ENCODE measurements at regions not wholly inside any gene's neighbourhood (a gene's known extent, or its start where the extent isn't known, plus 50 kb on each side); places are given as distances from the start of the nearest gene placed in this dataset.

GRCh38 chr14:65329911-65330310 lies 82.6 kb upstream of the FUT8 start:
- no peak for DNase-seq

- no peak for DNase-seq
These were observed 82.1 kb upstream of the FUT8 start for GRCh38 chr14:65330416-65330815.

DNA sequence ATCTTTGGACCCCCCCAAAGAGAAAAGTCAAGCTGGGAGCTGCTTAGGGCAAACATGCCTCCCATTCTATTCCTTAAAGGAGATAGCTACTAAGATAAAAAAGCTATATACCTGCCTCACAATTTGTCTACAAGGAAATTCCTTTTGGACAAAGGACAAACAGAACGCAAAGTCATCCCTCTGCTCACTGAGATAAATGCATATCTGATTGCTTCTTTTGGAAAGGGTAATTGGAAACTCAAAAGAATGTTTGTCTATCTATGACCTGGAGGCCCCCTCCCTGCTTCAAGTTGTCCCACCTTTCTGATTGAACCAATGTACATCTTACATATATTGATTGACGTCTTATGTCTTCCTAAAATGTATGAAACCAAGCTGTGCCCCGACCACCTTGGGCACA lies 80.9 kb upstream of the FUT8 start:
- no peak for DNase-seq

DNA sequence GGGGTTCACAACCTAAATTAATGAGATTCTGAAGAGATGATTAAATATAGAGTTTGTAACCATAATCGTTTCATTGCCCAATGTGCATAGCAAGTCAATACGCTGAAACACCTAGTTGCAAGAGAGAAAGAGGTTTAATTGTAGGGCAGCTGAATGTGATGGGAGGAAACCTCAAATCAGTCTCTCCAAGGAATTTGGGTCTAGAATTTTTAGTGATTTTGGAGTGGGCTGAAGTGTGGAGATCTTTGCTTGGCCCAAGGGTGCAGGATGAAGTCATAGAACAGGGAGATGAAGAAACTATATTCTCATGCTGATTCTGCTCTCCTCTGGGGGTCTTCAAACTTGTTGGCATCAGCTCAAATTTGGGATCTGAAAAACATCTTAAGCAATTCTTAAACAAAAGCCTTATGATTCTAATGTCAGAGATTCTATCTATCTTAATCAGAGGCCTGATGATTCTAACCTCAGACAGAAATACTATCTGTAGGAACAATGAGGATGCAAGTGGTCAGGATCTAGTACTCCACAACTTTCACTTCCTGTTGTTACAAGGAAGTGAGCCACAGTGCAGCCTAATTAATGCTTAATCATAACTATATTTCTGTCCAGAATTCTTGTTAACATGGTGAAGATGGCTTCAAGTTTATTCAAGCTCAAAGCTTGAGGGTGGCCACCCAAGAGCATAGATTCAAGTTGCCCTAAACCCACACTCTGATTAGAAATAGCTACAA lies 80.2 kb upstream of the FUT8 start:
- DNase-seq: no peak

- no peak for DNase-seq
These were observed 78.4 kb upstream of the FUT8 start for GRCh38 chr14:65333943-65334687.

- no peak for DNase-seq
These were observed 77.6 kb upstream of the FUT8 start for GRCh38 chr14:65334765-65335410.

GRCh38 chr14:65335411-65335947 lies 77.1 kb upstream of the FUT8 start:
- no peak for DNase-seq

DNA sequence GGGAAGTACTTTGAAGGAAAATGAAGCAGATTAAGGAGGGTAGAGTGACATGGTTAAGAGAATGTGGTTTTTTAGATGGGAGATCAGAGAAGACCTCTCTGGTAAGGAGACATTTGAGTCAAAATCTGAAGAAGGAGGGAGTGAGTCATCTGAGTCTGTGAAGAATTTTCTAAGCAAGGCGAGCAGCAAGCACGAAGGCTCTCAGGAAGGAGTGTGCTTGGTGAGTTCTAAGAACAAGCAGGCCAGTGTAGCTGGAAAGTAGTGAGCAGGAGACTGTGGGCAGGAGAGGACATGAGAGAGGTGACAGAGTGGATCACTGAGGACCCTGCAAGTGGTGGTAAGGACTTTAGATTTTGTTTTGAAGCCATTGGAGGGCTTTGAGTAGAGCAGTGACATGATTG lies 76.3 kb upstream of the FUT8 start:
- DNase-seq: no peak

GRCh38 chr14:65339866-65340265 lies 72.7 kb upstream of the FUT8 start:
- DNase-seq: no peak

GRCh38 chr14:65344011-65344410 lies 68.5 kb upstream of the FUT8 start:
- no peak for DNase-seq

- DNase-seq: no peak
These were observed 67.3 kb upstream of the FUT8 start for GRCh38 chr14:65345266-65345665.

DNA sequence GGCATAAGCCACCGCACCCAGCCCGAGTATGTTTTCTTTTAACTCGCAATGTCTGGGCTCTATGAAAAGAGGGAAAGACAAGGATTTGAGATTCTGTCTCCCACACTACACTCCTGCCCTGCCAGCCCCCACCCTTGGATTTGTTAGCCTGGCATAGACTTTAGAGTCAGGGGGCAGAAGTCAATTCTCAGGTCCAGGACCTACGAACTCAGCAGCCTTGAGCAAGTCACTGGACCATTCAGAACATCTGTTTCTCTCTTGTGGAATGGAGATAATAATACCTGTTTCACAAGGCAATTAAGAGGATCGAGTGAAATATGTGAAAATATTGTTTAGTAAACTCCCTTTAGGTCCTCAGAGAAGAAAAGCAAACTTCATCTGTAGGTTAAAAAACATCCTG lies 66.1 kb upstream of the FUT8 start:
- DNase-seq: no peak

GRCh38 chr14:65346895-65347294 lies 65.6 kb upstream of the FUT8 start:
- no peak for DNase-seq

DNA sequence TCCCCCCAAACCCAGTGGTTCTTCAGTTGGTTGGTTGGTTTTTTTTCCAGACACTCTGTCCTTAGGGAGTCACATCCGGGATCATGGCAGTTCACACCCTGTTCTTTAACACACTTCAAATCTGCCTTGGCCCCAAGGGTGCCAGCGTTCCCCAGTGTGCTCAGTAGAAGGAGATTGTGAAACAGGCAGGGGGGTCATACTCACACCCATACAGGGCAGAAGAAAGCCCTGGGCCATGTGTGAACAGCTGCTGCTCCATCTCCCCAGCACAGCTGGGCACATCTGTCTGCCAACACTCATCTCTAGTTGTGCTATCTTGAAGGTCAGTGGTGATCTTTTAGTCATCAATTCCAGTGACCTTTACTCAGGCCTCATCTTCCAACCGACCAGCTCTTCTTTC lies 64.4 kb upstream of the FUT8 start:
- no peak for DNase-seq

GRCh38 chr14:65349100-65349499 lies 63.4 kb upstream of the FUT8 start:
- DNase-seq: no peak

DNA sequence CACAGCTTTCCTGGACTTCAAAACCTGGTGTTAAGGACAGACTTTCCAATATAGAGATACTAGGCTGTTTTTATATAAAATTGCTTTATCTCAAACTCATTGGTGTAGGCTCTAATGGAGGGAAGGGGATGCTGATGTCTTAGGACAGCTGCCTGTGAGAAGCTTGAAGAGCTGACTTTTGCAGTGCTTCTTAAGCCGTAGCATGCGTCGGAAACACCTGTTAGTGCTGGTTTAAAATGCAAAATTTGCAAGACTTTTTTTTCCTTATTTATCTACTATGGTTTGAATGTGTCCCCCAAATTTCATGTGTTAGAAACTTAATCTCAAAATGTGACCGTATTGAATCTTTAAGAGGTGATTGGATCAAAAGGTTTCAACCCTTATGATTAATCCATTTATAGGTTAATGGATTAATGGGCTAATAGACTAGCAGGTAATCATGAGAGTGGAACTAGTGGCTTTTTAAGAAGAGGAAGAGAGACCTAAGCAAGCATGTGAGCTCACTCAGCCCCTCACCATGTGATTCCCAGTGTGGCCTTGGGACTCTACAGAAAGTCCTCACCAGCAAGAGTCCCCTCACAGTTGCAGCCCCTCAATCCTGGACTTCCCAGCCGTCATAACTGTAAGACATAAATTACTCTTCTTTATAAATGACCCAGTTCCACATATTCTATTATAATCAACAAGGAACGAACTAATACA lies 60.9 kb upstream of the FUT8 start:
- no peak for DNase-seq

GRCh38 chr14:65352964-65353530 lies 59.5 kb upstream of the FUT8 start:
- no peak for DNase-seq

- no peak for DNase-seq
These were observed 58.4 kb upstream of the FUT8 start for GRCh38 chr14:65354131-65354530.

- DNase-seq: no peak
These were observed 57.8 kb upstream of the FUT8 start for GRCh38 chr14:65354715-65355114.

DNA sequence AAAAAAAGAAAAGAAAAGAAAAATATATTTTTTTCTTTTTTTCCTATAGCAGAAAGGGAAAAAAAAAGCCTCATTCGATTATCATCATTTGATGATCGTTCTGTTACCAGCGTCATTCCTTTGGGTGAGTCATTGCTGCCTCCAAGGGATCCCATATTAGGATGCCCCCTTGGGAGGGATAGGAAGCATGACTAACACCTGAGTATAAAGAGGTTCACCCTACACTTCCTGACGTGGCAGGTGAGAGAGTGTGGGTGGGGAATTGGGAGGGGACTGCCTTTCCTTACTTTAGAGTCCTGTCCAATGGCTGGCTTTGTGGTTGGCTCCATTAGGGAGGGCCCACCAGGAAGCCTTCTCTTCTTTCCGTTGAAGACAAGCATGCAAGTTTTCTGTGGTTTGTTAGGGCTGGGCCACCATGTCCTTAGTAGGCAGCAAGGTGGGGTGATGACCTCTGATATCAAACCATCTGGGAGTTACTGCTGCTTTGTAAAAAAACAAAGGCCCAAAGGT lies 56.1 kb upstream of the FUT8 start:
- peak; percentile 43 for DNase-seq

GRCh38 chr14:65357113-65357512 lies 55.4 kb upstream of the FUT8 start:
- DNase-seq: no peak

DNA sequence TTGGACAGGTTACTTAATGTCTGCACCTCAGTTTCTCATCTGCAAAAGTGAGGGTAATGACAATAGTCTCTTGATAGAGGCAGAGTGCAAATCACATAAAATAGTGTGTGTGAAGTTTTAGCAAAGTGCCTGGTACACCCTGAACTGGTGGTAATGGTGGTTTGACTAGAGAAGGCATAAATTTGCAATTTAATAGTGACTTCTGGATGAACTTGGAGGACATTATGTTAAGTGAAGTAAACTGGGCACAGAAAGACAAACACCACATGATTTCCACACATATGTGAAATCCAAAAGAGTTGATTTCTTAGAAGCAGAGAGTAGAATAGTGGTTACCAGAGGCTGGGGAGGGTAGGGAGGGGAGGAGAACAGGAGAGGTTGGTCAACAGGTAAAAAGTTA lies 54.8 kb upstream of the FUT8 start:
- DNase-seq: no peak

DNA sequence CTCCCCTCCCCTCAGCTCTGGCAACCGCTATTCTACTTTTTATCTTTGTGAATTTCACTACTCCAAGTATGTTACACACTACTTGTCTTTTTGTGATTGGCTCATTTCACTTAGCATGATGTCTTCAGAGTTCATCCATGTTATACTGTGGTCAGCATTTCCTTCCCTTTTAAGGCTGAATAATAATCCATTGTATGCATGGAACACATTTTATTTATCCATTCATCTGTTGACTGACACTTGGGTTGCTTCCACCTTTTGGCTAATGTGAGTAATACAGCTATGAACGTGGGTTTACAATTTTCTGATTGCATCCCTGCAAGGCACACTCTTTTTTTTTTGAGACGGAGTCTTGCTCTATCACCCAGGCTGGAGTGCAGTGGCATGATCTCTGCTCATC lies 53.0 kb upstream of the FUT8 start:
- DNase-seq: no peak
